HCT116 (cell line): ENCODE measurements at regions not wholly inside any gene's neighbourhood (a gene's known extent, or its start where the extent isn't known, plus 50 kb on each side); places are given as distances from the start of the nearest gene placed in this dataset.

Experiments used
- ATAC-seq: fragments of 200-7000 bp; cut with Tn5 transposase; 2 replicates; pipeline ENCODE4 v1.9.1; 2020; ENCODE audit warnings: mild to moderate bottlenecking, moderate library complexity
- BruUV-seq: library from RNA; stranded (reverse); fragments of 400-500 nt; replicated peaks from 2 replicates; lab custom pipeline; 2021; lab: Mats Ljungman, UMichigan
- CTCF ChIA-PET: fragments of 300-600 bp; sonication (Branson Sonifier 250); formaldehyde crosslinking; loops from one replicate; lab custom pipeline; 2021; ENCODE audit warnings: antibody characterized with exemption; lab: Charles Lee
- POLR2A ChIA-PET: fragments of 300-600, 350-600 bp; sonication (Branson Sonifier 250); formaldehyde crosslinking; loops from one replicate; lab custom pipeline; 2021; ENCODE audit warnings: antibody characterized with exemption; lab: Charles Lee
- RAD21 ChIA-PET, 2 experiments: fragments of 300-600 bp; sonication (Branson Sonifier 250); formaldehyde crosslinking; loops; one replicate each; lab custom pipeline; 2023; ENCODE audit warnings: low total read pairs in 2 of 2; ENCODE audit not compliant: uncharacterized antibody in 2 of 2, unreplicated experiment in 2 of 2, low non-redundant PET in 1 of 2; lab: Charles Lee
- DNase-seq: peaks from one replicate; pipeline ENCODE4 v3.0.0-alpha.2; 2010; ENCODE audit warnings: low read depth, low spot score
- H2AFZ ChIP-seq: fragments of 200-600 bp; shearing (Covaris generic), sonication (generic); 2 replicates; pipeline ENCODE4 v1.6.1; 2017; ENCODE audit warnings: low read depth, mixed run types, mixed read lengths, antibody characterized with exemption, low read length; ENCODE audit not compliant: poor library complexity, severe bottlenecking
- H3K27ac ChIP-seq: 2 replicates; pipeline ENCODE4 v1.5.1; 2012; ENCODE audit warnings: low read depth, low read length
- H3K27me3 ChIP-seq: fragments of 200-600 bp; sonication (generic); 2 replicates; pipeline ENCODE4 v1.6.1; 2016; ENCODE audit warnings: mixed run types, low read length, mixed read lengths; ENCODE audit not compliant: insufficient read depth
- H3K36me3 ChIP-seq, 2 experiments: fragments of 200-500 bp in 1 of 2; fragments of 200-600 bp in 1 of 2; sonication (Bioruptor generic) in 1 of 2; sonication (generic) in 1 of 2; 2 replicates each; pipeline versions ENCODE4 v1.5.1 to v1.6.1; 2014 to 2016; ENCODE audit warnings: low read length in 2 of 2, inconsistent platforms in 1 of 2, mixed read lengths in 1 of 2, mixed run types in 1 of 2; ENCODE audit not compliant: insufficient read depth in 2 of 2, control insufficient read depth in 1 of 2
- H3K4me1 ChIP-seq, 2 experiments: fragments of 200-600 bp in 1 of 2; sonication (generic) in 1 of 2; 2 replicates each; pipeline versions ENCODE4 v1.5.1 to v1.6.1; 2012 to 2017; ENCODE audit warnings: low read length in 2 of 2, inconsistent platforms in 1 of 2, mild to moderate bottlenecking in 1 of 2, mixed read lengths in 1 of 2, mixed run types in 1 of 2, moderate library complexity in 1 of 2; ENCODE audit not compliant: insufficient read depth in 2 of 2, control insufficient read depth in 1 of 2
- H3K4me2 ChIP-seq: fragments of 200-600 bp; sonication (generic); 2 replicates; pipeline ENCODE4 v1.6.1; 2017; ENCODE audit warnings: mixed run types, low read length, mixed read lengths
- H3K4me3 ChIP-seq, 2 experiments: fragments of 200-600 bp in 1 of 2; sonication (generic) in 1 of 2; replicated peaks in 1 of 2; 2 replicates each; pipeline ENCODE4 v1.5.1; 2011 to 2016; ENCODE audit warnings: low read length in 2 of 2, control low read depth in 1 of 2, low read depth in 1 of 2, mild to moderate bottlenecking in 1 of 2, mixed read lengths in 1 of 2, mixed run types in 1 of 2
- H3K79me2 ChIP-seq: fragments of 200-600 bp; sonication (generic); 2 replicates; pipeline ENCODE4 v1.6.1; 2017; ENCODE audit warnings: mild to moderate bottlenecking, mixed run types, low read length, moderate library complexity, mixed read lengths; ENCODE audit not compliant: insufficient read depth
- H3K9ac ChIP-seq: fragments of 200-600 bp; sonication (generic); 2 replicates; pipeline ENCODE4 v1.6.1; 2016; ENCODE audit warnings: low read length, mixed read lengths
- H3K9me2 ChIP-seq: fragments of 200-600 bp; sonication (generic), shearing (Covaris generic); 2 replicates; pipeline ENCODE4 v1.6.1; 2017; ENCODE audit warnings: mixed run types, mild to moderate bottlenecking, moderate library complexity; ENCODE audit not compliant: insufficient read depth
- H3K9me3 ChIP-seq, 2 experiments: fragments of 200-500 bp in 1 of 2; fragments of 200-600 bp in 1 of 2; sonication (Bioruptor generic) in 1 of 2; sonication (generic) in 1 of 2; 2 replicates each; pipeline ENCODE4 v1.6.1; 2014 to 2017; ENCODE audit warnings: low read length in 2 of 2, mixed read lengths in 2 of 2, inconsistent platforms in 1 of 2, low read depth in 1 of 2, mild to moderate bottlenecking in 1 of 2, mixed run types in 1 of 2, moderate library complexity in 1 of 2; ENCODE audit not compliant: control insufficient read depth in 1 of 2, insufficient read depth in 1 of 2
- H4K20me1 ChIP-seq: fragments of 200-600 bp; sonication (generic), shearing (Covaris generic); 2 replicates; pipeline ENCODE4 v1.6.1; 2017; ENCODE audit warnings: mixed run types, mild to moderate bottlenecking, moderate library complexity; ENCODE audit not compliant: insufficient read depth
- CBX3 ChIP-seq: IDR thresholded peaks from 2 replicates; pipeline ENCODE4 v1.6.1; 2012; ENCODE audit warnings: low read depth
- CEBPB ChIP-seq: IDR thresholded peaks from 2 replicates; pipeline ENCODE4 v1.6.1; 2012; ENCODE audit warnings: low read depth
- EGR1 ChIP-seq: IDR thresholded peaks from 2 replicates; pipeline ENCODE4 v1.6.1; 2012; ENCODE audit warnings: low read depth
- ELF1 ChIP-seq: IDR thresholded peaks from 2 replicates; pipeline ENCODE4 v1.6.1; 2012; ENCODE audit warnings: low read depth, borderline replicate concordance
- EZH2phosphoT487 ChIP-seq: fragments of 200-600 bp; IDR thresholded peaks from 2 replicates; pipeline ENCODE4 v1.6.1; 2018; ENCODE audit warnings: antibody characterized with exemption, borderline replicate concordance
- FOSL1 ChIP-seq: IDR thresholded peaks from 2 replicates; pipeline ENCODE4 v1.6.1; 2012; ENCODE audit warnings: low read depth
- JUND ChIP-seq: IDR thresholded peaks from 2 replicates; pipeline ENCODE4 v1.6.1; 2012
- POLR2A ChIP-seq: IDR thresholded peaks from 2 replicates; pipeline ENCODE4 v1.7.0; 2011; ENCODE audit warnings: borderline replicate concordance; ENCODE audit not compliant: insufficient read depth, insufficient read length; ENCODE audit errors: extremely low read depth
- POLR2AphosphoS5 ChIP-seq: IDR thresholded peaks from 2 replicates; pipeline ENCODE4 v1.6.1; 2011; ENCODE audit warnings: mild to moderate bottlenecking, low read depth, low read length, moderate library complexity
- SIN3A ChIP-seq: IDR thresholded peaks from 2 replicates; pipeline ENCODE4 v1.6.1; 2012; ENCODE audit warnings: low read depth
- SP1 ChIP-seq: IDR thresholded peaks from 2 replicates; pipeline ENCODE4 v1.6.1; 2012; ENCODE audit warnings: low read depth
- SRF ChIP-seq: IDR thresholded peaks from 2 replicates; pipeline ENCODE4 v1.6.1; 2012; ENCODE audit warnings: low read depth
- TCF7L2 ChIP-seq: IDR thresholded peaks from 2 replicates; pipeline ENCODE4 v1.7.0; 2011; ENCODE audit warnings: borderline replicate concordance, inconsistent platforms; ENCODE audit not compliant: insufficient read depth, insufficient read length; ENCODE audit errors: extremely low read depth
- ZNF274 ChIP-seq: fragments of 200-500 bp; sonication (Bioruptor generic); IDR thresholded peaks from 2 replicates; pipeline ENCODE4 v1.6.1; 2014; ENCODE audit warnings: mild to moderate bottlenecking, low read depth, low read length, inconsistent platforms
- intact Hi-C: fragments of 100-400 bp; cut with micrococcal nuclease; formaldehyde crosslinking; loops from 2 replicates; pipeline ENCODE4 v1.10.0; 2022
- TF ChIP-seq, protein P1 (sequence below): IDR thresholded peaks from 2 replicates; pipeline ENCODE4 v1.6.1; 2011; ENCODE audit warnings: mild to moderate bottlenecking, low read length, moderate library complexity; ENCODE audit not compliant: insufficient replicate concordance; ENCODE audit errors: extremely low read depth
- TF ChIP-seq, protein P2 (sequence below): IDR thresholded peaks from 2 replicates; pipeline ENCODE4 v1.6.1; 2012
- TF ChIP-seq, protein P3 (sequence below): IDR thresholded peaks from 2 replicates; pipeline ENCODE4 v1.6.1; 2012
- TF ChIP-seq, protein P4 (sequence below): IDR thresholded peaks from 2 replicates; pipeline ENCODE4 v1.6.1; 2012; ENCODE audit warnings: low read depth
- TF ChIP-seq, protein P5 (sequence below), 3 experiments: fragments of 200-600 bp in 1 of 3; sonication (generic) in 1 of 3; IDR thresholded peaks in 2 of 3; conservative IDR thresholded peaks in 1 of 3; 2 replicates each; pipeline ENCODE4 v1.5.1; 2012 to 2017; ENCODE audit warnings: low read depth in 2 of 3, low read length in 2 of 3, antibody characterized with exemption in 1 of 3, borderline replicate concordance in 1 of 3, control low read depth in 1 of 3, mild to moderate bottlenecking in 1 of 3, mixed read lengths in 1 of 3, mixed run types in 1 of 3, moderate library complexity in 1 of 3; ENCODE audit not compliant: insufficient read depth in 1 of 3

DNA sequence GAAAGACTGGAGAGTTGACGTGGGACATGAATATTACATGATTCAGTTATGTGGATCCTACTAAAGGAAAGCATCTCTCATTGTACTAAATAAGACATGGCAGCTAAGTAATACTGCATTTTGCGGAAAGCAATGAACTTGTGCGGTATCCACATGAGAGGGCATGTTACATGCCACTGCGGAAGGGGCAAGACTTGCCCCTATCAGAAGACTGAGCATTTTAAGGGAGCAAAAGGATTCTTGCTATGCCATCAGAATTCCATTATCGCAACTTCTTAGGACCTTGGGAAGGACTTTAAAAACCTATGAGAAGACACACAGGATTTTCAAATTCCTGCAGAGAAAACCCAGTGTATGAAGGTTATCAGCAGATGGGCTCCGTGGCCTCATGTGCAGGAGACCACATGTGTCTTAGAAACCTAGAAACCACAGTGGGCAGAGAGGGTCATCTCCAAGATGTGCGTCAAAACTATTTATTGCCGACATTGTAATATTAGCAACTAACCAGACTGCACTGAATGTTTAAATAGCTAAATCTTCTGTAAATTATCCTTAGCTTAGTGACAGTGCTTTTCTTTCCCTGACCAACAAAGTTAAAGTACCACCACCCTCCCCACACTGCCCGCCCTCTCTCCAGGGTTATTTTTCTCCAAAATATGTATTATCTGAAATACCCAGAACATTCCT lies 457.7 kb downstream of the ICE1 start:
- intact Hi-C loops, result loop anchor here (2.0 kb wide), 1 partner anchor 383 kb away; no protein-coding TSS in a partner anchor
- no peaks in the 10 kb centered on the region for H4K20me1 ChIP-seq

More for the DNA sequence above, 457.7 kb downstream of the ICE1 start:
- Histone ChIP-seq H2AFZ (no peak overlapping the region), H3K79me2 (no peaks in the 10 kb centered on the region), H3K9me3 (no peaks in the 10 kb centered on the region), H3K4me1 (no peaks in the 10 kb centered on the region), H3K27me3 (no peaks in the 10 kb centered on the region), H3K9ac (no peak overlapping the region), H3K36me3 (no peaks in the 10 kb centered on the region), H3K4me2 (no peak overlapping the region), H3K27ac (no peak overlapping the region), H3K4me3 (no peak overlapping the region), H3K9me2 (no peaks in the 10 kb centered on the region)
- ChIA-PET POLR2A (no interaction called here), CTCF (no interaction called here), RAD21 (no interaction called here)
- ATAC-seq (no peak), DNase-seq (no peak)
- no TSS peak for BruUV-seq
- TF ChIP-seq POLR2AphosphoS5 (no peak), JUND (no peak), SRF (no peak), ZNF274 (no peak), SP1 (no peak), ELF1 (no peak), SIN3A (no peak), EGR1 (no peak), CBX3 (no peak), TCF7L2 (no peak), EZH2phosphoT487 (no peak), FOSL1 (no peak), POLR2A (no peak), CEBPB (no peak)
- TF ChIP-seq, protein P1, sequence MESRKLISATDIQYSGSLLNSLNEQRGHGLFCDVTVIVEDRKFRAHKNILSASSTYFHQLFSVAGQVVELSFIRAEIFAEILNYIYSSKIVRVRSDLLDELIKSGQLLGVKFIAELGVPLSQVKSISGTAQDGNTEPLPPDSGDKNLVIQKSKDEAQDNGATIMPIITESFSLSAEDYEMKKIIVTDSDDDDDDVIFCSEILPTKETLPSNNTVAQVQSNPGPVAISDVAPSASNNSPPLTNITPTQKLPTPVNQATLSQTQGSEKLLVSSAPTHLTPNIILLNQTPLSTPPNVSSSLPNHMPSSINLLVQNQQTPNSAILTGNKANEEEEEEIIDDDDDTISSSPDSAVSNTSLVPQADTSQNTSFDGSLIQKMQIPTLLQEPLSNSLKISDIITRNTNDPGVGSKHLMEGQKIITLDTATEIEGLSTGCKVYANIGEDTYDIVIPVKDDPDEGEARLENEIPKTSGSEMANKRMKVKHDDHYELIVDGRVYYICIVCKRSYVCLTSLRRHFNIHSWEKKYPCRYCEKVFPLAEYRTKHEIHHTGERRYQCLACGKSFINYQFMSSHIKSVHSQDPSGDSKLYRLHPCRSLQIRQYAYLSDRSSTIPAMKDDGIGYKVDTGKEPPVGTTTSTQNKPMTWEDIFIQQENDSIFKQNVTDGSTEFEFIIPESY, result no peak
- TF ChIP-seq, protein P2, sequence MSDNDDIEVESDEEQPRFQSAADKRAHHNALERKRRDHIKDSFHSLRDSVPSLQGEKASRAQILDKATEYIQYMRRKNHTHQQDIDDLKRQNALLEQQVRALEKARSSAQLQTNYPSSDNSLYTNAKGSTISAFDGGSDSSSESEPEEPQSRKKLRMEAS, result no peak
- TF ChIP-seq, protein P3, sequence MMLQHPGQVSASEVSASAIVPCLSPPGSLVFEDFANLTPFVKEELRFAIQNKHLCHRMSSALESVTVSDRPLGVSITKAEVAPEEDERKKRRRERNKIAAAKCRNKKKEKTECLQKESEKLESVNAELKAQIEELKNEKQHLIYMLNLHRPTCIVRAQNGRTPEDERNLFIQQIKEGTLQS, result no peak
- TF ChIP-seq, protein P4, sequence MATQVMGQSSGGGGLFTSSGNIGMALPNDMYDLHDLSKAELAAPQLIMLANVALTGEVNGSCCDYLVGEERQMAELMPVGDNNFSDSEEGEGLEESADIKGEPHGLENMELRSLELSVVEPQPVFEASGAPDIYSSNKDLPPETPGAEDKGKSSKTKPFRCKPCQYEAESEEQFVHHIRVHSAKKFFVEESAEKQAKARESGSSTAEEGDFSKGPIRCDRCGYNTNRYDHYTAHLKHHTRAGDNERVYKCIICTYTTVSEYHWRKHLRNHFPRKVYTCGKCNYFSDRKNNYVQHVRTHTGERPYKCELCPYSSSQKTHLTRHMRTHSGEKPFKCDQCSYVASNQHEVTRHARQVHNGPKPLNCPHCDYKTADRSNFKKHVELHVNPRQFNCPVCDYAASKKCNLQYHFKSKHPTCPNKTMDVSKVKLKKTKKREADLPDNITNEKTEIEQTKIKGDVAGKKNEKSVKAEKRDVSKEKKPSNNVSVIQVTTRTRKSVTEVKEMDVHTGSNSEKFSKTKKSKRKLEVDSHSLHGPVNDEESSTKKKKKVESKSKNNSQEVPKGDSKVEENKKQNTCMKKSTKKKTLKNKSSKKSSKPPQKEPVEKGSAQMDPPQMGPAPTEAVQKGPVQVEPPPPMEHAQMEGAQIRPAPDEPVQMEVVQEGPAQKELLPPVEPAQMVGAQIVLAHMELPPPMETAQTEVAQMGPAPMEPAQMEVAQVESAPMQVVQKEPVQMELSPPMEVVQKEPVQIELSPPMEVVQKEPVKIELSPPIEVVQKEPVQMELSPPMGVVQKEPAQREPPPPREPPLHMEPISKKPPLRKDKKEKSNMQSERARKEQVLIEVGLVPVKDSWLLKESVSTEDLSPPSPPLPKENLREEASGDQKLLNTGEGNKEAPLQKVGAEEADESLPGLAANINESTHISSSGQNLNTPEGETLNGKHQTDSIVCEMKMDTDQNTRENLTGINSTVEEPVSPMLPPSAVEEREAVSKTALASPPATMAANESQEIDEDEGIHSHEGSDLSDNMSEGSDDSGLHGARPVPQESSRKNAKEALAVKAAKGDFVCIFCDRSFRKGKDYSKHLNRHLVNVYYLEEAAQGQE, result no peak
- TF ChIP-seq, protein P5, sequence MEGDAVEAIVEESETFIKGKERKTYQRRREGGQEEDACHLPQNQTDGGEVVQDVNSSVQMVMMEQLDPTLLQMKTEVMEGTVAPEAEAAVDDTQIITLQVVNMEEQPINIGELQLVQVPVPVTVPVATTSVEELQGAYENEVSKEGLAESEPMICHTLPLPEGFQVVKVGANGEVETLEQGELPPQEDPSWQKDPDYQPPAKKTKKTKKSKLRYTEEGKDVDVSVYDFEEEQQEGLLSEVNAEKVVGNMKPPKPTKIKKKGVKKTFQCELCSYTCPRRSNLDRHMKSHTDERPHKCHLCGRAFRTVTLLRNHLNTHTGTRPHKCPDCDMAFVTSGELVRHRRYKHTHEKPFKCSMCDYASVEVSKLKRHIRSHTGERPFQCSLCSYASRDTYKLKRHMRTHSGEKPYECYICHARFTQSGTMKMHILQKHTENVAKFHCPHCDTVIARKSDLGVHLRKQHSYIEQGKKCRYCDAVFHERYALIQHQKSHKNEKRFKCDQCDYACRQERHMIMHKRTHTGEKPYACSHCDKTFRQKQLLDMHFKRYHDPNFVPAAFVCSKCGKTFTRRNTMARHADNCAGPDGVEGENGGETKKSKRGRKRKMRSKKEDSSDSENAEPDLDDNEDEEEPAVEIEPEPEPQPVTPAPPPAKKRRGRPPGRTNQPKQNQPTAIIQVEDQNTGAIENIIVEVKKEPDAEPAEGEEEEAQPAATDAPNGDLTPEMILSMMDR (IDR thresholded peaks at IDR 0.05 in 2 of 3, conservative IDR thresholded peaks at IDR 0.05 in 1 of 3; ENCODE audit: borderline replicate concordance in 1 of 3, insufficient read depth in 1 of 3, low read depth in 2 of 3, low read length in 2 of 3), result no peak
